K562 (cell line): ENCODE measurements at regions not wholly inside any gene's neighbourhood (a gene's known extent, or its start where the extent isn't known, plus 50 kb on each side); places are given as distances from the start of the nearest gene placed in this dataset.

Experiments
- ATAC-seq: fragments of 200-7000 bp; cut with Tn5 transposase; 3 replicates; pipeline ENCODE4 v1.9.1; 2020; ENCODE audit warnings: moderate library complexity
- BruUV-seq: library from RNA; stranded (reverse); fragments of 400-500 nt; replicated peaks from 2 replicates; lab custom pipeline; 2021; lab: Mats Ljungman, UMichigan
- CTCF ChIA-PET: fragments of 300-600 bp; formaldehyde crosslinking; extraction: SDS; loops from one replicate; lab custom pipeline; 2021; ENCODE audit warnings: low intra/inter-chr PET ratio; lab: Yijun Ruan, JAX
- POLR2A ChIA-PET: fragments of 300-600, 350-650 bp; sonication (Branson Sonifier 250); formaldehyde crosslinking; extraction: SDS; loops from one replicate; lab custom pipeline; 2021; ENCODE audit warnings: antibody characterized with exemption, inconsistent platforms; lab: Yijun Ruan, JAX
- DNase-seq, 4 experiments: peaks; one replicate each; pipeline versions ENCODE4 v3.0.0 to v3.0.0-alpha.2; 2011 to 2018; ENCODE audit warnings: low spot score in 3 of 4, mixed read lengths in 3 of 4; ENCODE audit errors: extremely low read depth in 1 of 4
- FAIRE-seq: peaks from 2 replicates; lab custom pipeline; 2011; peaks lifted over from hg19 to GRCh38; lab: Jason Lieb, UNC
- H2AFZ ChIP-seq: 2 replicates; pipeline ENCODE4 v1.6.0; 2011; ENCODE audit warnings: low read depth, low read length, control low read depth, inconsistent platforms
- H3K27ac ChIP-seq: fragments of 200-600 bp; 3 replicates; pipeline ENCODE4 v1.8.0; 2011; ENCODE audit warnings: low read depth, mild to moderate bottlenecking, control low read depth, inconsistent platforms, low read length, moderate library complexity, mixed read lengths; ENCODE audit errors: extremely low read depth
- H3K27me3 ChIP-seq, 2 experiments: fragments of 300-600 bp in 1 of 2; 2 replicates in 1 of 2; 3 replicates in 1 of 2; pipeline versions ENCODE4 v1.6.0 to v1.8.0; 2011; ENCODE audit warnings: inconsistent platforms in 2 of 2, low read length in 2 of 2, mild to moderate bottlenecking in 1 of 2, mixed read lengths in 1 of 2, moderate library complexity in 1 of 2; ENCODE audit not compliant: control insufficient read depth in 2 of 2, insufficient read depth in 2 of 2
- H3K36me3 ChIP-seq: fragments of 300-600 bp; 3 replicates; pipeline ENCODE4 v1.8.0; 2011; ENCODE audit warnings: mild to moderate bottlenecking, low read length, inconsistent platforms; ENCODE audit not compliant: control insufficient read depth, insufficient read depth
- H3K4me1 ChIP-seq, 2 experiments: fragments of 200-600 bp in 1 of 2; replicated peaks in 1 of 2; 2 replicates in 1 of 2; 3 replicates in 1 of 2; pipeline versions ENCODE4 v1.5.1 to v1.8.0; 2011; ENCODE audit warnings: inconsistent platforms in 2 of 2, low read length in 2 of 2, mild to moderate bottlenecking in 1 of 2, mixed read lengths in 1 of 2, moderate library complexity in 1 of 2; ENCODE audit not compliant: control insufficient read depth in 2 of 2, insufficient read depth in 2 of 2
- H3K4me2 ChIP-seq: 2 replicates; pipeline ENCODE4 v1.6.1; 2011; ENCODE audit warnings: low read length, control low read depth, inconsistent platforms, mixed read lengths; ENCODE audit not compliant: insufficient read depth
- H3K4me3 ChIP-seq: fragments of 200-600 bp; sonication (generic), shearing (Covaris generic); 2 replicates; pipeline ENCODE4 v1.5.1; 2016; ENCODE audit warnings: control low read depth, inconsistent platforms
- H3K79me2 ChIP-seq: fragments of 200-600 bp; 3 replicates; pipeline ENCODE4 v1.8.0; 2011; ENCODE audit warnings: low read length, inconsistent platforms; ENCODE audit not compliant: control insufficient read depth, insufficient read depth
- H3K9ac ChIP-seq, 2 experiments: 2 replicates each; pipeline versions ENCODE4 v1.6.0 to v1.6.1; 2011; ENCODE audit warnings: low read depth in 2 of 2, low read length in 2 of 2, control low read depth in 1 of 2, inconsistent platforms in 1 of 2, mild to moderate bottlenecking in 1 of 2, mixed read lengths in 1 of 2; ENCODE audit not compliant: insufficient read depth in 1 of 2
- H3K9me1 ChIP-seq: one replicate; pipeline ENCODE4 v1.6.0; 2011; ENCODE audit warnings: inconsistent platforms, mild to moderate bottlenecking, low read length, moderate library complexity; ENCODE audit not compliant: control insufficient read depth, insufficient read depth
- H3K9me3 ChIP-seq: replicated peaks from 2 replicates; pipeline ENCODE4 v1.5.1; 2011; ENCODE audit warnings: low read depth, low read length, inconsistent platforms; ENCODE audit not compliant: control insufficient read depth, insufficient read depth
- H4K20me1 ChIP-seq: replicated peaks from 2 replicates; pipeline ENCODE4 v1.6.1; 2011; ENCODE audit warnings: low read length, inconsistent platforms, mixed read lengths; ENCODE audit not compliant: control insufficient read depth, insufficient read depth
- HIVEP1 ChIP-seq: fragments of 250-450 bp; sonication (Bioruptor Pico); IDR thresholded peaks from 2 replicates; pipeline ENCODE4 v1.4.0; 2020; ENCODE audit warnings: mild to moderate bottlenecking
- HMG20B ChIP-seq: fragments of 250-450 bp; sonication (Bioruptor Pico); IDR thresholded peaks from 2 replicates; pipeline ENCODE4 v1.5.0; 2021; ENCODE audit warnings: mild to moderate bottlenecking
- NFXL1 ChIP-seq: fragments of 450-650 bp; formaldehyde crosslinking; IDR thresholded peaks from 2 replicates; pipeline ENCODE4 v1.4.0; 2021; ENCODE audit warnings: mild to moderate bottlenecking
- PRMT5 ChIP-seq: sonication (generic); formaldehyde crosslinking; IDR thresholded peaks from 2 replicates; pipeline ENCODE4 v1.5.0; 2020; ENCODE audit warnings: missing genetic modification reagents
- SMARCA5 ChIP-seq: fragments of 450-650 bp; IDR thresholded peaks from 2 replicates; pipeline ENCODE4 v1.6.1; 2016
- SPI1 ChIP-seq: IDR thresholded peaks from 2 replicates; pipeline ENCODE4 v1.6.1; 2011; ENCODE audit warnings: low read depth, low read length, control low read depth, borderline replicate concordance
- ZNF324 ChIP-seq: fragments of 250-450 bp; sonication (Bioruptor Pico); IDR thresholded peaks from 2 replicates; pipeline ENCODE4 v1.4.0; 2020; ENCODE audit warnings: mild to moderate bottlenecking
- WGBS: fragments of 100-300 bp; shearing (Covaris generic); methylation state at CpG from one replicate; pipeline ENCODE4 v1.1.6; 2016; ENCODE audit warnings: low coverage, mixed read lengths; ENCODE audit not compliant: insufficient coverage; ENCODE audit errors: missing lambda C conversion rate; 5-methylcytosine and 5-hydroxymethylcytosine counted together
- in situ Hi-C: fragments of 300-500 bp; cut with MboI; formaldehyde crosslinking; loops from 4 replicates; pipeline ENCODE4 v1.15.0; 2018; ENCODE audit warnings: inconsistent platforms, mixed read lengths
- intact Hi-C: fragments of 100-400 bp; cut with micrococcal nuclease; formaldehyde crosslinking; loops from 2 replicates; pipeline ENCODE4 v1.14.2; 2022
- TF ChIP-seq, protein P1 (sequence below): IDR thresholded peaks from 2 replicates; pipeline ENCODE4 v1.6.1; 2014; ENCODE audit warnings: antibody characterized with exemption

DNA sequence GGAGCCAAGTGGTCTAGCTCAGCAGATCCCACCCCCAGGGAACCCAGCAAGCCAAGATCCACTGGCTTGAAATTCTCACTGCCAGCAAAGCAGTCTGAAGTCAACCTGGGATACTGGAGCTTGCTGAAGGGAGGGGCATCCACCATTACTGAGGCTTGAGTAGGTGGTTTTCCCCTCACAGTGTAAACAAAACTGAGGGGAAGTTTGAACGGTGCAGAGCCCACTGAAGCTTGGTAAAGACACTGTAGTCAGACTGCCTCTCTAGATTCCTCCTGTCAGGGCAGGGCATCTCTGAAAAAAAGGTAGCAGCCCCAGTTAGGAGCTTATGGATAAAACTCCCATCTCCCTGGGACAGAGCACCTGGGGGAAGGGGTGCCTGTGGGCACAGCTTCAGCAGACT lies 819.5 kb upstream of the EPHA7 start:
- ATAC-seq (no peak), FAIRE-seq (no peak), DNase-seq (no peak)
- H3K9ac ChIP-seq: no peak overlapping the region
- H3K36me3 ChIP-seq: no peaks in the 10 kb centered on the region
- no peaks in the 10 kb centered on the region for H3K9me3 ChIP-seq
- H3K4me1 ChIP-seq: no peaks in the 10 kb centered on the region
- H2AFZ ChIP-seq: no peak overlapping the region
- no peaks in the 10 kb centered on the region for H3K79me2 ChIP-seq
- no TSS peak for BruUV-seq
- ChIA-PET POLR2A (no interaction called here), CTCF (no interaction called here)
- in situ Hi-C loops (no loop called here), intact Hi-C loops (no loop called here)
- no peak overlapping the region for H3K27ac ChIP-seq
- no CpG with 5 or more reads among the region's 1 CpG for WGBS
- H3K9me1 ChIP-seq: no peaks in the 10 kb centered on the region
- no peak overlapping the region for H3K4me3 ChIP-seq
- TF ChIP-seq PRMT5 (CRISPR knock-in tag) (no peak), ZNF324 (no peak), HMG20B (CRISPR knock-in tag) (no peak), HIVEP1 (CRISPR knock-in tag) (no peak), SPI1 (no peak), SMARCA5 (no peak), NFXL1 (CRISPR knock-in tag) (no peak)
- TF ChIP-seq, protein P1, sequence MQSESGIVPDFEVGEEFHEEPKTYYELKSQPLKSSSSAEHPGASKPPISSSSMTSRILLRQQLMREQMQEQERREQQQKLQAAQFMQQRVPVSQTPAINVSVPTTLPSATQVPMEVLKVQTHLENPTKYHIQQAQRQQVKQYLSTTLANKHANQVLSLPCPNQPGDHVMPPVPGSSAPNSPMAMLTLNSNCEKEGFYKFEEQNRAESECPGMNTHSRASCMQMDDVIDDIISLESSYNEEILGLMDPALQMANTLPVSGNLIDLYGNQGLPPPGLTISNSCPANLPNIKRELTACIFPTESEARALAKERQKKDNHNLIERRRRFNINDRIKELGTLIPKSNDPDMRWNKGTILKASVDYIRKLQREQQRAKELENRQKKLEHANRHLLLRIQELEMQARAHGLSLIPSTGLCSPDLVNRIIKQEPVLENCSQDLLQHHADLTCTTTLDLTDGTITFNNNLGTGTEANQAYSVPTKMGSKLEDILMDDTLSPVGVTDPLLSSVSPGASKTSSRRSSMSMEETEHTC: no peak
- no peaks in the 10 kb centered on the region for H4K20me1 ChIP-seq
- H3K27me3 ChIP-seq: no peaks in the 10 kb centered on the region
- H3K4me2 ChIP-seq: no peak overlapping the region
